HFF-Myc (cell line): ENCODE measurements at regions not wholly inside any gene's neighbourhood (a gene's known extent, or its start where the extent isn't known, plus 50 kb on each side); places are given as distances from the start of the nearest gene placed in this dataset.
A peak's percentile ranks its signal among the peaks of the same experiment; 100 is the strongest.

Experiments
- DNase-seq: peaks from one replicate; pipeline ENCODE4 v3.0.0-alpha.2; 2011; ENCODE audit warnings: low read depth; ENCODE audit errors: extremely low read depth
- H3K4me3 ChIP-seq: replicated peaks from 2 replicates; pipeline ENCODE4 v1.5.1; 2011; ENCODE audit warnings: low read depth, mild to moderate bottlenecking, control low read depth, low read length
- TF ChIP-seq, protein P1 (sequence below): IDR thresholded peaks from 2 replicates; pipeline ENCODE4 v1.5.1; 2012; ENCODE audit warnings: mild to moderate bottlenecking, low read depth, low read length, control low read depth; ENCODE audit errors: missing control alignments

GRCh38 chr1:30198451-30198760, 525.0 kb downstream of the MATN1 start:
- TF ChIP-seq, protein P1, sequence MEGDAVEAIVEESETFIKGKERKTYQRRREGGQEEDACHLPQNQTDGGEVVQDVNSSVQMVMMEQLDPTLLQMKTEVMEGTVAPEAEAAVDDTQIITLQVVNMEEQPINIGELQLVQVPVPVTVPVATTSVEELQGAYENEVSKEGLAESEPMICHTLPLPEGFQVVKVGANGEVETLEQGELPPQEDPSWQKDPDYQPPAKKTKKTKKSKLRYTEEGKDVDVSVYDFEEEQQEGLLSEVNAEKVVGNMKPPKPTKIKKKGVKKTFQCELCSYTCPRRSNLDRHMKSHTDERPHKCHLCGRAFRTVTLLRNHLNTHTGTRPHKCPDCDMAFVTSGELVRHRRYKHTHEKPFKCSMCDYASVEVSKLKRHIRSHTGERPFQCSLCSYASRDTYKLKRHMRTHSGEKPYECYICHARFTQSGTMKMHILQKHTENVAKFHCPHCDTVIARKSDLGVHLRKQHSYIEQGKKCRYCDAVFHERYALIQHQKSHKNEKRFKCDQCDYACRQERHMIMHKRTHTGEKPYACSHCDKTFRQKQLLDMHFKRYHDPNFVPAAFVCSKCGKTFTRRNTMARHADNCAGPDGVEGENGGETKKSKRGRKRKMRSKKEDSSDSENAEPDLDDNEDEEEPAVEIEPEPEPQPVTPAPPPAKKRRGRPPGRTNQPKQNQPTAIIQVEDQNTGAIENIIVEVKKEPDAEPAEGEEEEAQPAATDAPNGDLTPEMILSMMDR, result no peak
- DNase-seq, result no peak
- H3K4me3 ChIP-seq, result no peak overlapping the region

- H3K4me3 ChIP-seq, result no peak overlapping the region
- TF ChIP-seq, protein P1, result no peak
- DNase-seq, result no peak
Observed at GRCh38 chr1:30197639-30198450, 525.5 kb downstream of the MATN1 start.

DNA sequence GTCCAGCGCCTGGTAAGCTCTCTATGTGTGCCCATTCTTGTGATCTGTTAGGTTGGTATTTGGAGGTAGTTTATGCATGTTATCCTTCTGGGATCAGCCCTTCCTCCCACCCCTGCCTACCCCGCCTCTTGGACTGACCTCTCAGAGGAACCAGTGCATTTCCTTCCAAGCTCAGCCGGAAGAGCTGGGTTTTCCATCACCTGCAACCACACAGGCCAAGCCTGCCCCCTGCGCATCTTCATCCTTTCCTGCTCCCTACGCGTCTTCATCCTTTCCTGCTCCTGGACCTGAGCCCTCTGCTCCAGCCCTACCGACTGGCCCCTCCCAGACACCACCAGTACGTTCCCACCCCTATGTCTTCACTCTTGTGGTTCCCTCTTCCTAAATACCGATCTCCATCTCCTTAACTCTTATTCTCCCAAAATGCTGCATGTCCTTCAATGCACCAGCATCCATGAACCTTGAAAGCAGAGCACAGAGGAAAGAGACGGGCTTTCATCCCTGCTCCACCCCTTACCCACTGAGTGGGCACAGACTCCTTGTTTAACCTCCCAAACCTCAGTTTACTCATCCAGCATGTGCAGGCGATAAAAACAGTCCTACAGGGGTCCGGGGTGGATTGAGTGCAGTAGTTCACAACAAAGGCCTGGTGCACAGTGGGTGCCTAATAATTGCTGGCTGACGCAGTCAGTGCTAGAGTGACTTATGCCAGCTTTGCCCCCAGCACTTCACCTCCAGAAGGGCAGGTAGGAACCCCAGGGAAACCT, 526.3 kb downstream of the MATN1 start:
- TF ChIP-seq, protein P1, result no peak
- H3K4me3 ChIP-seq, result no peak overlapping the region
- no peak for DNase-seq

- no peak for DNase-seq
- TF ChIP-seq, protein P1, result no peak
- no peak overlapping the region for H3K4me3 ChIP-seq
Observed at GRCh38 chr1:30196457-30196856, 526.9 kb downstream of the MATN1 start.

GRCh38 chr1:30195424-30196134, 527.8 kb downstream of the MATN1 start:
- no peak for DNase-seq
- TF ChIP-seq, protein P1, result no peak
- H3K4me3 ChIP-seq, result no peak overlapping the region

DNA sequence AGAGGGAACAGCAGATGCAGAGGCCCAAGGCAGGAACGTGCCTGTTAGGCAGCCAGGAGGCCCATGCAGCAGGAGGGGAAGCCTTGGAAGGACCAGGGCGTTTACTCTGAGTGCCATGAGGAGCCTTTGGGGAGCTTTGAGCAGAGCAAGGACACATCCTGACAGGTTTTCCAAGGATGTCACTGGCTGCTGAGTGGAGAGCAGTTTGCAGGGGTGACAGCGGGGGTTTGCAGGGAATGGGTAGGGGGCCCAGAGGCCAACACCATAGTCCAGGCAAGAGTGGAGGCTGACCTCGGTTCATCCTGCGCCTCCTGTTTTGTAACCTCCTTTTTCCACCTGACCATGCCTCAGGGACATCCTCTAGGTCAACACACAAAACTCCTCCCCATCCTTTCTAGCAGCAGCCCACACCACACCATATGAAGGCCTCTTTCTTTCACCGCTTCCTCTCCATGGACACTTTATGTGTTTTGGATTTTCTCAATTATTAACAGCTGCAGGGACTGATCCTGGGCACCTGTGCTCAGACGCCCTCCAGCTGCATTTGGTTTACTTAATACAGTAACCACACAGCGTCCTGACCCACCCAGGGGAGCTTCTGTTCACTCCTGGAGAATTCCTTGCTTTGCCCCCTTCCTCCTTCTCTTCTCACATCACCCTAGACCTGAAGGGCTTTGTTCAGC, 528.5 kb downstream of the MATN1 start:
- DNase-seq, result peak; percentile 31
- H3K4me3 ChIP-seq, result no peak overlapping the region
- TF ChIP-seq, protein P1, result no peak
